A549 (cell line): ENCODE measurements at regions not wholly inside any gene's neighbourhood (a gene's known extent, or its start where the extent isn't known, plus 50 kb on each side); places are given as distances from the start of the nearest gene placed in this dataset.

ENCODE experiments used
- ATAC-seq, 2 experiments: fragments of 200-7000 bp in 1 of 2; fragments of >200 bp in 1 of 2; cut with Nextera tagmentation in 1 of 2; cut with Tn5 transposase in 1 of 2; 3 replicates each; pipeline versions ENCODE4 v1.8.0 to v1.9.1; 2018 to 2020; ENCODE audit warnings: mild to moderate bottlenecking in 1 of 2, moderate library complexity in 1 of 2
- CTCF ChIA-PET: fragments of 300-600 bp; sonication (Branson Sonifier 250); formaldehyde crosslinking; extraction: SDS; loops from one replicate; lab custom pipeline; 2021; ENCODE audit warnings: antibody characterized with exemption, inconsistent platforms; lab: Yijun Ruan, JAX
- POLR2A ChIA-PET: fragments of 350-600 bp; formaldehyde crosslinking; extraction: SDS; loops from one replicate; lab custom pipeline; 2021; ENCODE audit warnings: antibody characterized with exemption, inconsistent platforms; lab: Yijun Ruan, JAX
- DNase-seq, 2 experiments: peaks; one replicate each; pipeline versions ENCODE4 v3.0.0 to v3.0.0-alpha.2; 2011 to 2016; ENCODE audit warnings: low read depth in 1 of 2, low spot score in 1 of 2
- FAIRE-seq: peaks from 2 replicates; lab custom pipeline; 2011; peaks lifted over from hg19 to GRCh38; lab: Jason Lieb, UNC
- H3K27ac ChIP-seq, 2 experiments: fragments of >200 bp; sonication (Bioruptor Twin); formaldehyde crosslinking; 3 replicates each; pipeline ENCODE4 v1.5.1; 2016 to 2017
- H3K4me1 ChIP-seq: fragments of >200 bp; sonication (Bioruptor Twin); formaldehyde crosslinking; 3 replicates; pipeline ENCODE4 v1.6.1; 2016
- H3K4me2 ChIP-seq: fragments of >200 bp; sonication (Bioruptor Twin); formaldehyde crosslinking; 3 replicates; pipeline ENCODE4 v1.6.1; 2016
- H3K4me3 ChIP-seq: fragments of >200 bp; sonication (Bioruptor Twin); formaldehyde crosslinking; 3 replicates; pipeline ENCODE4 v1.5.1; 2016
- H3K9me3 ChIP-seq: fragments of >200 bp; sonication (Bioruptor Twin); formaldehyde crosslinking; 3 replicates; pipeline ENCODE4 v1.6.1; 2016
- CBX2 ChIP-seq: fragments of 200-600 bp; sonication (generic); IDR thresholded peaks from 2 replicates; pipeline ENCODE4 v1.6.1; 2016; ENCODE audit warnings: low read depth, mild to moderate bottlenecking, borderline replicate concordance
- CHD4 ChIP-seq: fragments of 200-600 bp; sonication (generic); IDR thresholded peaks from 2 replicates; pipeline ENCODE4 v1.6.1; 2016; ENCODE audit warnings: antibody characterized with exemption, mild to moderate bottlenecking, borderline replicate concordance
- ESRRA ChIP-seq: fragments of 150-350 bp; IDR thresholded peaks from 2 replicates; pipeline ENCODE4 v1.6.1; 2014; ENCODE audit warnings: mild to moderate bottlenecking, low read length, borderline replicate concordance
- FOSL2 ChIP-seq, 2 experiments: fragments of 450-650 bp in 1 of 2; fragments of >200 bp in 1 of 2; sonication (Bioruptor Twin) in 1 of 2; formaldehyde crosslinking; IDR thresholded peaks; 2 replicates each; pipeline versions ENCODE4 v1.5.0 to v1.6.1; 2016 to 2020; ENCODE audit warnings: mild to moderate bottlenecking in 1 of 2, moderate library complexity in 1 of 2
- GATA3 ChIP-seq: IDR thresholded peaks from 2 replicates; pipeline ENCODE4 v1.6.1; 2012; ENCODE audit warnings: borderline replicate concordance
- JUN ChIP-seq, 2 experiments: fragments of >200 bp; sonication (Bioruptor Twin); formaldehyde crosslinking; IDR thresholded peaks; 2 replicates in 1 of 2; 3 replicates in 1 of 2; pipeline ENCODE4 v1.6.1; 2016 to 2017
- KDM5A ChIP-seq: fragments of 200-600 bp; sonication (generic); IDR thresholded peaks from 2 replicates; pipeline ENCODE4 v1.6.1; 2016; ENCODE audit warnings: antibody characterized with exemption, mild to moderate bottlenecking
- MAFK ChIP-seq: fragments of 450-650 bp; IDR thresholded peaks from 2 replicates; pipeline ENCODE4 v1.6.1; 2014; ENCODE audit not compliant: partially characterized antibody
- NFE2L2 ChIP-seq: fragments of 150-350 bp; conservative IDR thresholded peaks from 2 replicates; pipeline ENCODE4 v1.6.1; 2014; ENCODE audit warnings: low read length
- RAD21 ChIP-seq, 2 experiments: fragments of >200 bp in 1 of 2; sonication (Bioruptor Twin) in 1 of 2; formaldehyde crosslinking in 1 of 2; IDR thresholded peaks in 1 of 2; conservative IDR thresholded peaks in 1 of 2; 2 replicates in 1 of 2; 3 replicates in 1 of 2; pipeline ENCODE4 v1.6.1; 2012 to 2018; ENCODE audit warnings: inconsistent platforms in 1 of 2
- RARB ChIP-seq: fragments of 250-450 bp; sonication (Bioruptor Pico); IDR thresholded peaks from 2 replicates; pipeline ENCODE4 v1.8.0; 2021; ENCODE audit warnings: mild to moderate bottlenecking, moderate library complexity
- RNF2 ChIP-seq: fragments of 200-600 bp; sonication (generic); IDR thresholded peaks from 2 replicates; pipeline ENCODE4 v1.6.1; 2016; ENCODE audit warnings: low read depth, mild to moderate bottlenecking, antibody characterized with exemption, moderate library complexity, borderline replicate concordance
- SMC3 ChIP-seq: fragments of >200 bp; sonication (Bioruptor Twin); formaldehyde crosslinking; IDR thresholded peaks from 3 replicates; pipeline ENCODE4 v1.6.1; 2018; ENCODE audit warnings: inconsistent platforms
- ZFP36 ChIP-seq: fragments of 450-650 bp; IDR thresholded peaks from 2 replicates; pipeline ENCODE4 v1.6.1; 2014; ENCODE audit warnings: borderline replicate concordance; ENCODE audit not compliant: partially characterized antibody
- ZSCAN20 ChIP-seq: fragments of 250-450 bp; sonication (Bioruptor Pico); IDR thresholded peaks from 2 replicates; pipeline ENCODE4 v1.8.0; 2022; ENCODE audit warnings: mild to moderate bottlenecking, moderate library complexity
- whole genome bisulfite sequencing: methylation state at CpG from one replicate; pipeline ENCODE4 v1.1.6; 2017; ENCODE audit errors: missing lambda C conversion rate; 5-methylcytosine and 5-hydroxymethylcytosine counted together
- TF ChIP-seq, protein P1 (sequence below): fragments of 250-450 bp; sonication (Bioruptor Pico); IDR thresholded peaks from 2 replicates; pipeline ENCODE4 v1.5.0; 2020; ENCODE audit warnings: low read depth, mild to moderate bottlenecking, moderate library complexity
- TF ChIP-seq, protein P2 (sequence below): fragments of 200-600 bp; sonication (generic); IDR thresholded peaks from 2 replicates; pipeline ENCODE4 v1.6.1; 2016; ENCODE audit warnings: antibody characterized with exemption, mild to moderate bottlenecking, moderate library complexity

DNA sequence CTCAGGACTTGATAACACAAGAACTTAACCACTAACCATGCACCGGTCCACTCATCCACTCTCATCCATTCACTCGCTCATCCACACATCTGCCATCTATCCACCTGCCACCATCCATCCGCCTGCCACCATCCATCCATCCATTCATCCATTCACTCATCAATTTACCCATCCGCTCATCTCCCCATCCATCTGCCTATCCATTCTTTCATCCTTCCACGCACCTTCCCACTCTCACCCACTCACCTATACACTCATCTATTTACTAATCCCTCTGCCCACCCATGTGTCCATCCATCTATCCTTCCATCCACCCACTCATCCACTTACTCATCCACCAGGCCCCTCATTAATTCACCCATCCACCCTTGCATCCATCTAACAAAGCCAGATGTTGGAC, 131.0 kb downstream of the MRM1 start:
- no peak overlapping the region for H3K4me3 ChIP-seq
- H3K4me2 ChIP-seq: no peak overlapping the region
- H3K9me3 ChIP-seq: no peaks in the 10 kb centered on the region
- no peak overlapping the region for H3K27ac ChIP-seq
- DNase-seq: no peak
- no peak for TF ChIP-seq ESRRA
- no peak for TF ChIP-seq GATA3
- no peak for TF ChIP-seq RNF2
- no peak for TF ChIP-seq MAFK
- TF ChIP-seq, protein P1, sequence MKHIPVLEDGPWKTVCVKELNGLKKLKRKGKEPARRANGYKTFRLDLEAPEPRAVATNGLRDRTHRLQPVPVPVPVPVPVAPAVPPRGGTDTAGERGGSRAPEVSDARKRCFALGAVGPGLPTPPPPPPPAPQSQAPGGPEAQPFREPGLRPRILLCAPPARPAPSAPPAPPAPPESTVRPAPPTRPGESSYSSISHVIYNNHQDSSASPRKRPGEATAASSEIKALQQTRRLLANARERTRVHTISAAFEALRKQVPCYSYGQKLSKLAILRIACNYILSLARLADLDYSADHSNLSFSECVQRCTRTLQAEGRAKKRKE (CRISPR knock-in tag): no peak
- no peak for TF ChIP-seq SMC3
- TF ChIP-seq, protein P2, sequence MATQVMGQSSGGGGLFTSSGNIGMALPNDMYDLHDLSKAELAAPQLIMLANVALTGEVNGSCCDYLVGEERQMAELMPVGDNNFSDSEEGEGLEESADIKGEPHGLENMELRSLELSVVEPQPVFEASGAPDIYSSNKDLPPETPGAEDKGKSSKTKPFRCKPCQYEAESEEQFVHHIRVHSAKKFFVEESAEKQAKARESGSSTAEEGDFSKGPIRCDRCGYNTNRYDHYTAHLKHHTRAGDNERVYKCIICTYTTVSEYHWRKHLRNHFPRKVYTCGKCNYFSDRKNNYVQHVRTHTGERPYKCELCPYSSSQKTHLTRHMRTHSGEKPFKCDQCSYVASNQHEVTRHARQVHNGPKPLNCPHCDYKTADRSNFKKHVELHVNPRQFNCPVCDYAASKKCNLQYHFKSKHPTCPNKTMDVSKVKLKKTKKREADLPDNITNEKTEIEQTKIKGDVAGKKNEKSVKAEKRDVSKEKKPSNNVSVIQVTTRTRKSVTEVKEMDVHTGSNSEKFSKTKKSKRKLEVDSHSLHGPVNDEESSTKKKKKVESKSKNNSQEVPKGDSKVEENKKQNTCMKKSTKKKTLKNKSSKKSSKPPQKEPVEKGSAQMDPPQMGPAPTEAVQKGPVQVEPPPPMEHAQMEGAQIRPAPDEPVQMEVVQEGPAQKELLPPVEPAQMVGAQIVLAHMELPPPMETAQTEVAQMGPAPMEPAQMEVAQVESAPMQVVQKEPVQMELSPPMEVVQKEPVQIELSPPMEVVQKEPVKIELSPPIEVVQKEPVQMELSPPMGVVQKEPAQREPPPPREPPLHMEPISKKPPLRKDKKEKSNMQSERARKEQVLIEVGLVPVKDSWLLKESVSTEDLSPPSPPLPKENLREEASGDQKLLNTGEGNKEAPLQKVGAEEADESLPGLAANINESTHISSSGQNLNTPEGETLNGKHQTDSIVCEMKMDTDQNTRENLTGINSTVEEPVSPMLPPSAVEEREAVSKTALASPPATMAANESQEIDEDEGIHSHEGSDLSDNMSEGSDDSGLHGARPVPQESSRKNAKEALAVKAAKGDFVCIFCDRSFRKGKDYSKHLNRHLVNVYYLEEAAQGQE: no peak
- no peak for FAIRE-seq
- 58% methylated on average over 5 of the region's 5 CpGs for WGBS
- no peaks in the 10 kb centered on the region for H3K4me1 ChIP-seq
- CTCF ChIA-PET: interaction anchor here (1.6 to 1.7 kb wide), 2 partner anchors 27 to 104 kb away, joined by 4 to 5 read pairs; no protein-coding TSS in a partner anchor
- POLR2A ChIA-PET: no interaction called here
- ATAC-seq: no peak

DNA sequence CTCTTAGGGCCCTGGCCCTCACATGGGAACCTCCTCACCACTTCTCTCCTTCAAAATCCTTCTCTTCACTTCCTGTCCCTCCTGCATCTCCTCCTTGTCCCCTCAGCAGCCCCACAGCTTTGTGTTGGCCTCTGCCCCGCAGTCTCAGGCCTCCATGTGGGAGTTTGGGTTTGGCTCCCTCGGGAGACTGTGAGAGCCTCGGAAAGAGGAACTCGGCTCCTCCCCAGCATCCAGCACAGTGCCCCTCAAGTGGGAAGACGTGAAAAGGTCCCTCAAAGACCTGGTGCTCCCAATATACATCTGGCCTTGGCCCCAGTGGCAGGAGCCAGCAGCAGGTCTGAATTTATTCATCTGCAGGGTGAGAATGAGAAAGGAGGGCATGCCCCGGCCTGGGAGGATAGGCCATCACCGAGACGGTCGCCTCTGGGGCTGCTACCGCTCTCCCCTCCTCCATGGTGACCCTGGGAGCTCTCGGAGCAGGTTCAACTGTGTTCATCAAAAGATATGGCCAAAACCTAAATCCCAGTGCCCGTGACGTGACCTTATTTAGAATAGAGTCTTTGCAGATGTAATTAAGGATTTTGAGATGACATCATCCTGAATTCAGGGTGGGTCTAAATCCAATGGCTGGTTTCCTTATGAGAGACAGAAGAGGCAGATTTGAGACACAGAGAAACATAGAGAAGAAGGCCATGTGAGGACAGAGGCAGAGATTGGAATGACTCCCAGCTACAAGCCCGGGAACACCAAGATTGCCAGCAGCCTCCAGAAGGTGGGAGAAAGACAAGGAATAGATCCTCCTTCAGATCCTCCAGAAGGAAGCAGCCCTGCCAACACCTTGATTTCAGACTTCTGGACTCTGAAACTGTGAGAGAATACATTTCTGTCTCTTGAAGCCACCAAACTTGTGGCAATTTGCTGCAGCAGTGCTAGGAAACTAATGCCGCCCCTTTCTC, 135.1 kb downstream of the MRM1 start:
- WGBS: 32% methylated on average over 15 of the region's 15 CpGs
- ATAC-seq (no peak), DNase-seq (no peak), FAIRE-seq (no peak)
- H3K4me1 ChIP-seq: no peaks in the 10 kb centered on the region
- H3K4me3 ChIP-seq: no peak overlapping the region
- no peak overlapping the region for H3K27ac ChIP-seq
- CTCF ChIA-PET: interaction anchor here (0.9 kb wide), 1 partner anchor 311 kb away, joined by 3 read pairs; no protein-coding TSS in a partner anchor
- POLR2A ChIA-PET: no interaction called here
- no peak overlapping the region for H3K4me2 ChIP-seq
- no peaks in the 10 kb centered on the region for H3K9me3 ChIP-seq
- no peak for TF ChIP-seq RARB (CRISPR knock-in tag)
- TF ChIP-seq ZFP36: no peak
- no peak for TF ChIP-seq CBX2
- no peak for TF ChIP-seq KDM5A
- TF ChIP-seq, protein P2: no peak
- no peak for TF ChIP-seq ZSCAN20
- TF ChIP-seq ESRRA: no peak
- no peak for TF ChIP-seq FOSL2 (IDR thresholded peaks at IDR 0.05)
- no peak for TF ChIP-seq FOSL2 (CRISPR knock-in tag; IDR thresholded peaks at IDR 0.05)
- no peak for TF ChIP-seq JUN (IDR thresholded peaks at IDR 0.05)
- TF ChIP-seq CHD4: no peak
- no peak for TF ChIP-seq NFE2L2
- no peak for TF ChIP-seq RAD21 (conservative IDR thresholded peaks at IDR 0.05 in 1 of 2, IDR thresholded peaks at IDR 0.05 in 1 of 2)
